ENCODE measurements at regions not wholly inside any gene's neighbourhood (a gene's known extent, or its start where the extent isn't known, plus 50 kb on each side); places are given as distances from the start of the nearest gene placed in this dataset.

DNA sequence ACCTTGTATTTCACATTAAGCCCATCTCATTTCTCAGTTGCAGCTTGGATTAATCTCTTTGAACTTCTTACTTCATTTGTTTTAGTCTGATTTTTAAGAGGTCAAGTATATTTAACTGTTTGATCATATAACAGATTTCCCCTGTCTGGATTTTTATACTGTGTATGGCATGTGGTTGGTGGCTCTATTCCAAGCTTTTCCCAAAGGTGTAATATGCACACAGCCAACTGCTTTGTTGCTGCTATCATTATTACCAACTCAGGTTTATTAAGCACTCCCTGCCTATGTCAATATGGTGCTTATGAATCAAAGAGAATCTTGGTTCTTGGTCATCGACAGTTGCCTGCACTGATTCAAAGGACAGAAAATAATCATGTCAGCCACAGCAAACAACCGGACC, 92.6 kb downstream of the RAP2A start:
- 100% methylated on average over 2 of the region's 2 CpGs for WGBS (ENCODE audit: insufficient coverage)

DNA sequence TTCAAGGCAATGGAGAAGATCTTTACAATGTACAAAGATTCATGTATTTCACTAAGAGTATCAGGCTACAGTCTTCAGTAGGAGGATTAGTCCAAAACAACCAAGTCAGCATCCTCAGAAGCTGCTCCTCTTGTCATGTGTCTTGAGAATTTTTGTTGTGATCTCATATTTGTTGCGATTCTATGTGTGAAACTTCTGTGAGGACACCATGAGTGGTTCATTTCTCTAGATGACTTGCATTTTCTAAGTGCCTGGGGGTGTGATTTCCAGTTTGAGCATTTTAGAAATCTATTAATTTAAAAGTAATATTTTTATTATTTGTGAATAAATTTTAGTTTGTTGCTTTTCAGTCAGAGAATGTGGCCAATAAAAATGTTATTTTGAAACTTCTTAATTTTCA, 94.5 kb downstream of the RAP2A start:
- Histone ChIP-seq H3K4me3 (ENCODE audit: control extremely low read depth in 1 of 5, extremely low read depth in 1 of 5, insufficient read depth in 1 of 5, low read depth in 2 of 5, low read length in 4 of 5) (no peak overlapping the region), H3K9ac (ENCODE audit: low read length) (no peak overlapping the region), H4K20me1 (ENCODE audit: control insufficient read depth, insufficient read depth, low read length, poor library complexity, severe bottlenecking) (no peaks in the 10 kb centered on the region), H3K4me2 (replicated peaks; ENCODE audit: low read depth, low read length, poor library complexity, severe bottlenecking) (no peak overlapping the region), H3K27ac (ENCODE audit: low read length in 2 of 2) (no peak overlapping the region), H3K27me3 (replicated peaks in 1 of 4; ENCODE audit: control extremely low read depth in 1 of 4, control insufficient read depth in 3 of 4, insufficient read depth in 4 of 4, low read length in 3 of 4) (no peaks in the 10 kb centered on the region), H3K79me2 (ENCODE audit: control insufficient read depth, insufficient read depth, low read length) (no peaks in the 10 kb centered on the region), H3K36me3 (replicated peaks in 1 of 2; ENCODE audit: control extremely low read depth in 1 of 2, control insufficient read depth in 1 of 2, extremely low read depth in 1 of 2, insufficient read depth in 2 of 2, low read length in 1 of 2) (no peaks in the 10 kb centered on the region), H3K9me3 (ENCODE audit: control extremely low read depth in 1 of 3, control insufficient read depth in 2 of 3, insufficient read depth in 1 of 3, low read length in 2 of 3) (no peaks in the 10 kb centered on the region), H3K4me1 (ENCODE audit: control insufficient read depth in 2 of 2, insufficient read depth in 2 of 2, low read length in 2 of 2) (no peaks in the 10 kb centered on the region), H2AFZ (ENCODE audit: insufficient read depth, low read depth, low read length, poor library complexity, severe bottlenecking) (no peak overlapping the region)
- ATAC-seq (ENCODE audit: low read depth) (no peak), DNase-seq (no peak)
- intact Hi-C loops (cut with micrococcal nuclease) = no loop called here
- no CpG with 5 or more reads among the region's 1 CpG for WGBS (ENCODE audit: insufficient coverage)
- CTCF ChIA-PET = no interaction called here
- TF ChIP-seq EZH2 (IDR thresholded peaks at IDR 0.05; ENCODE audit: borderline replicate concordance, insufficient read depth, low read depth, low read length, poor library complexity, severe bottlenecking) = no peak
- TF ChIP-seq, protein P1, sequence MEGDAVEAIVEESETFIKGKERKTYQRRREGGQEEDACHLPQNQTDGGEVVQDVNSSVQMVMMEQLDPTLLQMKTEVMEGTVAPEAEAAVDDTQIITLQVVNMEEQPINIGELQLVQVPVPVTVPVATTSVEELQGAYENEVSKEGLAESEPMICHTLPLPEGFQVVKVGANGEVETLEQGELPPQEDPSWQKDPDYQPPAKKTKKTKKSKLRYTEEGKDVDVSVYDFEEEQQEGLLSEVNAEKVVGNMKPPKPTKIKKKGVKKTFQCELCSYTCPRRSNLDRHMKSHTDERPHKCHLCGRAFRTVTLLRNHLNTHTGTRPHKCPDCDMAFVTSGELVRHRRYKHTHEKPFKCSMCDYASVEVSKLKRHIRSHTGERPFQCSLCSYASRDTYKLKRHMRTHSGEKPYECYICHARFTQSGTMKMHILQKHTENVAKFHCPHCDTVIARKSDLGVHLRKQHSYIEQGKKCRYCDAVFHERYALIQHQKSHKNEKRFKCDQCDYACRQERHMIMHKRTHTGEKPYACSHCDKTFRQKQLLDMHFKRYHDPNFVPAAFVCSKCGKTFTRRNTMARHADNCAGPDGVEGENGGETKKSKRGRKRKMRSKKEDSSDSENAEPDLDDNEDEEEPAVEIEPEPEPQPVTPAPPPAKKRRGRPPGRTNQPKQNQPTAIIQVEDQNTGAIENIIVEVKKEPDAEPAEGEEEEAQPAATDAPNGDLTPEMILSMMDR (IDR thresholded peaks at IDR 0.05) = no peak
- H3K4me1 Mint-ChIP-seq = no peaks in the 10 kb centered on the region
- no peaks in the 10 kb centered on the region for H3K9me3 Mint-ChIP-seq (ENCODE audit: insufficient read depth)
- no peak overlapping the region for H3K4me3 Mint-ChIP-seq
- POLR2A ChIA-PET = no interaction called here
- H3K27me3 Mint-ChIP-seq = no peaks in the 10 kb centered on the region
- H3K27ac Mint-ChIP-seq = no peak overlapping the region

More for the DNA sequence above, 92.6 kb downstream of the RAP2A start:
- H3K4me1 ChIP-seq (ENCODE audit: control insufficient read depth in 2 of 2, insufficient read depth in 2 of 2, low read length in 2 of 2) = no peaks in the 10 kb centered on the region
- H3K36me3 ChIP-seq (replicated peaks in 1 of 2; ENCODE audit: control extremely low read depth in 1 of 2, control insufficient read depth in 1 of 2, extremely low read depth in 1 of 2, insufficient read depth in 2 of 2, low read length in 1 of 2) = no peaks in the 10 kb centered on the region
- H3K9me3 Mint-ChIP-seq (ENCODE audit: insufficient read depth) = no peaks in the 10 kb centered on the region
- peaks cover 0 to 1% (median 0%) of the 10 kb centered on the region in 3 donors for H3K9me3 ChIP-seq (ENCODE audit: control extremely low read depth in 1 of 3, control insufficient read depth in 2 of 3, insufficient read depth in 1 of 3, low read length in 2 of 3)
- H3K4me2 ChIP-seq (replicated peaks; ENCODE audit: low read depth, low read length, poor library complexity, severe bottlenecking) = no peak overlapping the region
- no peak overlapping the region for H3K4me3 Mint-ChIP-seq
- H3K4me3 ChIP-seq (ENCODE audit: control extremely low read depth in 1 of 5, extremely low read depth in 1 of 5, insufficient read depth in 1 of 5, low read depth in 2 of 5, low read length in 4 of 5) = no peak overlapping the region
- no peak for DNase-seq
- H3K27me3 ChIP-seq (replicated peaks in 1 of 4; ENCODE audit: control extremely low read depth in 1 of 4, control insufficient read depth in 3 of 4, insufficient read depth in 4 of 4, low read length in 3 of 4) = no peaks in the 10 kb centered on the region
- no peaks in the 10 kb centered on the region for H3K79me2 ChIP-seq (ENCODE audit: control insufficient read depth, insufficient read depth, low read length)
- no peak for ATAC-seq (ENCODE audit: low read depth)
- peaks cover 3% of the 10 kb centered on the region for H3K27me3 Mint-ChIP-seq
- ChIA-PET CTCF (no interaction called here), POLR2A (no interaction called here)
- TF ChIP-seq EZH2 (IDR thresholded peaks at IDR 0.05; ENCODE audit: borderline replicate concordance, insufficient read depth, low read depth, low read length, poor library complexity, severe bottlenecking) = no peak
- TF ChIP-seq, protein P1 (IDR thresholded peaks at IDR 0.05) = no peak
- no peak overlapping the region for H2AFZ ChIP-seq (ENCODE audit: insufficient read depth, low read depth, low read length, poor library complexity, severe bottlenecking)
- no peaks in the 10 kb centered on the region for H4K20me1 ChIP-seq (ENCODE audit: control insufficient read depth, insufficient read depth, low read length, poor library complexity, severe bottlenecking)
- H3K27ac ChIP-seq (ENCODE audit: low read length in 2 of 2) = no peak overlapping the region
- intact Hi-C loops (cut with micrococcal nuclease) = no loop called here
- H3K27ac Mint-ChIP-seq = no peak overlapping the region
- no peaks in the 10 kb centered on the region for H3K4me1 Mint-ChIP-seq
- no peak overlapping the region for H3K9ac ChIP-seq (ENCODE audit: low read length)

Data from B cell (primary cell).